ENCODE measurements at regions not wholly inside any gene's neighbourhood (a gene's known extent, or its start where the extent isn't known, plus 50 kb on each side); places are given as distances from the start of the nearest gene placed in this dataset.

- H3K27ac ChIP-seq = no peak overlapping the region
- in situ Hi-C loops (cut with HindIII; ENCODE audit: low pct_ligation_motif_present, low sequenced_read_pairs) = no loop called here
- no peak for TF ChIP-seq CTCF (IDR thresholded peaks at IDR 0.05; ENCODE audit: low read depth, low read length, missing control alignments)
Observed at GRCh38 chr3:107067421-107067820, 309.8 kb upstream of the CCDC54 start.

GRCh38 chr3:107068980-107069379 lies 308.3 kb upstream of the CCDC54 start:
- TF ChIP-seq CTCF (IDR thresholded peaks at IDR 0.05; ENCODE audit: low read depth, low read length, missing control alignments) = no peak
- DNase-seq = peak; percentile 73
- no peak overlapping the region for H3K27ac ChIP-seq
- no peaks in the 10 kb centered on the region for H3K36me3 ChIP-seq (replicated peaks)
- no peak overlapping the region for H3K4me3 ChIP-seq (ENCODE audit: low read depth, low read length)
- in situ Hi-C loops (cut with HindIII; ENCODE audit: low pct_ligation_motif_present, low sequenced_read_pairs) = no loop called here
- no peaks in the 10 kb centered on the region for H3K27me3 ChIP-seq (replicated peaks)

More at GRCh38 chr3:107067421-107067820, 309.8 kb upstream of the CCDC54 start:
- Histone ChIP-seq H3K27me3 (replicated peaks) (no peaks in the 10 kb centered on the region), H3K36me3 (replicated peaks) (no peaks in the 10 kb centered on the region), H3K4me3 (ENCODE audit: low read depth, low read length) (no peak overlapping the region)
- no peak for DNase-seq

- Histone ChIP-seq H3K27ac (no peak overlapping the region), H3K27me3 (replicated peaks) (no peaks in the 10 kb centered on the region), H3K4me3 (ENCODE audit: low read depth, low read length) (no peak overlapping the region), H3K36me3 (replicated peaks) (no peaks in the 10 kb centered on the region)
- in situ Hi-C loops (cut with HindIII; ENCODE audit: low pct_ligation_motif_present, low sequenced_read_pairs) = no loop called here
- DNase-seq = no peak
- no peak for TF ChIP-seq CTCF (IDR thresholded peaks at IDR 0.05; ENCODE audit: low read depth, low read length, missing control alignments)
Observed at GRCh38 chr3:107076946-107077345, 300.3 kb upstream of the CCDC54 start.

- in situ Hi-C loops (cut with HindIII; ENCODE audit: low pct_ligation_motif_present, low sequenced_read_pairs) = no loop called here
- Histone ChIP-seq H3K36me3 (replicated peaks) (no peaks in the 10 kb centered on the region), H3K4me3 (ENCODE audit: low read depth, low read length) (no peak overlapping the region), H3K27ac (no peak overlapping the region), H3K27me3 (replicated peaks) (no peaks in the 10 kb centered on the region)
- DNase-seq = no peak
- TF ChIP-seq CTCF (IDR thresholded peaks at IDR 0.05; ENCODE audit: low read depth, low read length, missing control alignments) = no peak
Observed at GRCh38 chr3:107077391-107077790, 299.8 kb upstream of the CCDC54 start.

GRCh38 chr3:107082527-107082926 lies 294.7 kb upstream of the CCDC54 start:
- Histone ChIP-seq H3K27ac (no peak overlapping the region), H3K36me3 (replicated peaks) (no peaks in the 10 kb centered on the region), H3K27me3 (replicated peaks) (no peaks in the 10 kb centered on the region), H3K4me3 (ENCODE audit: low read depth, low read length) (no peak overlapping the region)
- no peak for DNase-seq
- TF ChIP-seq CTCF (IDR thresholded peaks at IDR 0.05; ENCODE audit: low read depth, low read length, missing control alignments) = no peak
- in situ Hi-C loops (cut with HindIII; ENCODE audit: low pct_ligation_motif_present, low sequenced_read_pairs) = no loop called here

GRCh38 chr3:107085261-107085660 lies 292.0 kb upstream of the CCDC54 start:
- Histone ChIP-seq H3K27me3 (replicated peaks) (no peaks in the 10 kb centered on the region), H3K36me3 (replicated peaks) (no peaks in the 10 kb centered on the region), H3K27ac (no peak overlapping the region), H3K4me3 (ENCODE audit: low read depth, low read length) (no peak overlapping the region)
- DNase-seq = no peak
- in situ Hi-C loops (cut with HindIII; ENCODE audit: low pct_ligation_motif_present, low sequenced_read_pairs) = no loop called here
- TF ChIP-seq CTCF (IDR thresholded peaks at IDR 0.05; ENCODE audit: low read depth, low read length, missing control alignments) = no peak

All from brain microvascular endothelial cell (primary cell).